ENCODE measurements at regions not wholly inside any gene's neighbourhood (a gene's known extent, or its start where the extent isn't known, plus 50 kb on each side); places are given as distances from the start of the nearest gene placed in this dataset.

DNA sequence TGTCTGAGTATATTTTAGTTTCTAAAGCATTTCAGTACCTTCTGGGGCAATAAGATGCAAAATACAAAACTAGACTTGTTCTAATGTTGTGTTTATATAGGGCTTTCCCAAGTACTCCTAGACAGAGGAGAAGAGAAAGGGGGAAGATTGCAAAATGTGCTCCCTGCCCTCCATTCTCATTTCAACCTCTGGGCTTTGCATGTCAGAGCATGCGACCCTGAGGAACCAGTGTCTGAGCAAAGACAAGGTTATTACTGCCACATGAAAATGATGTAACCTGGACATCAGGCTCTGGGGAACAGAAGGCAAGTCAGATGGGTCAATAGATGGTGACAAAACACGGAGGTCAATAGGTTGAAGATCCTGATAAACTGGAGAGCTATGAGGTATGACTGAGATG lies 253.5 kb upstream of the TCF21 start:
- TF ChIP-seq POLR2AphosphoS5 (IDR thresholded peaks at IDR 0.05) (no peak), POLR2A (IDR thresholded peaks at IDR 0.05) (no peak)
- TF ChIP-seq, protein P1, sequence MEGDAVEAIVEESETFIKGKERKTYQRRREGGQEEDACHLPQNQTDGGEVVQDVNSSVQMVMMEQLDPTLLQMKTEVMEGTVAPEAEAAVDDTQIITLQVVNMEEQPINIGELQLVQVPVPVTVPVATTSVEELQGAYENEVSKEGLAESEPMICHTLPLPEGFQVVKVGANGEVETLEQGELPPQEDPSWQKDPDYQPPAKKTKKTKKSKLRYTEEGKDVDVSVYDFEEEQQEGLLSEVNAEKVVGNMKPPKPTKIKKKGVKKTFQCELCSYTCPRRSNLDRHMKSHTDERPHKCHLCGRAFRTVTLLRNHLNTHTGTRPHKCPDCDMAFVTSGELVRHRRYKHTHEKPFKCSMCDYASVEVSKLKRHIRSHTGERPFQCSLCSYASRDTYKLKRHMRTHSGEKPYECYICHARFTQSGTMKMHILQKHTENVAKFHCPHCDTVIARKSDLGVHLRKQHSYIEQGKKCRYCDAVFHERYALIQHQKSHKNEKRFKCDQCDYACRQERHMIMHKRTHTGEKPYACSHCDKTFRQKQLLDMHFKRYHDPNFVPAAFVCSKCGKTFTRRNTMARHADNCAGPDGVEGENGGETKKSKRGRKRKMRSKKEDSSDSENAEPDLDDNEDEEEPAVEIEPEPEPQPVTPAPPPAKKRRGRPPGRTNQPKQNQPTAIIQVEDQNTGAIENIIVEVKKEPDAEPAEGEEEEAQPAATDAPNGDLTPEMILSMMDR (IDR thresholded peaks at IDR 0.05 in 8 of 11, conservative IDR thresholded peaks at IDR 0.05 in 3 of 11), result no peak

All from spleen (tissue), 7 donors.